Cerebellar nuclear complex (tissue), 1 donor: ENCODE measurements at regions not wholly inside any gene's neighbourhood (a gene's known extent, or its start where the extent isn't known, plus 50 kb on each side); places are given as distances from the start of the nearest gene placed in this dataset.

Experiments
- DNase-seq, 2 experiments: peaks; one replicate each; lab custom pipeline; 2025; lab: John Stamatoyannopoulos, UW

GRCh38 chr9:126248680-126249079 is 77.9 kb upstream of the MVB12B start:
- DNase-seq: no peak

- no peak for DNase-seq
These were observed 64.9 kb upstream of the MVB12B start for GRCh38 chr9:126261584-126262356.

GRCh38 chr9:126262738-126263137 is 63.9 kb upstream of the MVB12B start:
- no peak for DNase-seq

GRCh38 chr9:126270556-126270955 is 56.1 kb upstream of the MVB12B start:
- no peak for DNase-seq

GRCh38 chr9:126275386-126276001 is 51.1 kb upstream of the MVB12B start:
- DNase-seq: no peak

GRCh38 chr9:126276056-126276728 is 50.4 kb upstream of the MVB12B start:
- DNase-seq: no peak
